ENCODE measurements at regions not wholly inside any gene's neighbourhood (a gene's known extent, or its start where the extent isn't known, plus 50 kb on each side); places are given as distances from the start of the nearest gene placed in this dataset.

DNA sequence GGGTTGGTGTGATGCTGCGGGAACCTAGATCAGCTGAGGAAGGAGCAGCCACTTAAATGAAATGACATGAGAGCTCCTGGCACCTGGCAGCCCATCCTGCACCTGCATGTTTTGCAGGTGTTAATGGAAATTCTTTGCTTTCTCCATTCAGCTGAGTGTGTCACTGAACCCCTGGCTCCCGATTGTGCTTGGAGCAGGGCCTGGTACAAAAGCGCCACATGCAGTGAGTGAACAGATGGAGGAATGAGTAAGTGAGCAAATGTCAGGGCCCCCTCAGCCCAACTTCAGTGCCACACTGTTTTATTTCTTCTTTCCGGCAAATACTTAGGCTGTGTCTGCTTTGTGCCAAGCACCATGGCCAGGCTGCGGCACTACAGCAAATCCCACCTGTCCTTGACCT lies 132.2 kb downstream of the ASB7 start:
- H3K9me3 ChIP-seq (ENCODE audit: insufficient read depth, low read depth, low read length), result no peaks in the 10 kb centered on the region
- no peaks in the 10 kb centered on the region for H4K20me1 ChIP-seq (ENCODE audit: insufficient read depth, low read length, poor library complexity, severe bottlenecking)
- TF ChIP-seq, protein P1, sequence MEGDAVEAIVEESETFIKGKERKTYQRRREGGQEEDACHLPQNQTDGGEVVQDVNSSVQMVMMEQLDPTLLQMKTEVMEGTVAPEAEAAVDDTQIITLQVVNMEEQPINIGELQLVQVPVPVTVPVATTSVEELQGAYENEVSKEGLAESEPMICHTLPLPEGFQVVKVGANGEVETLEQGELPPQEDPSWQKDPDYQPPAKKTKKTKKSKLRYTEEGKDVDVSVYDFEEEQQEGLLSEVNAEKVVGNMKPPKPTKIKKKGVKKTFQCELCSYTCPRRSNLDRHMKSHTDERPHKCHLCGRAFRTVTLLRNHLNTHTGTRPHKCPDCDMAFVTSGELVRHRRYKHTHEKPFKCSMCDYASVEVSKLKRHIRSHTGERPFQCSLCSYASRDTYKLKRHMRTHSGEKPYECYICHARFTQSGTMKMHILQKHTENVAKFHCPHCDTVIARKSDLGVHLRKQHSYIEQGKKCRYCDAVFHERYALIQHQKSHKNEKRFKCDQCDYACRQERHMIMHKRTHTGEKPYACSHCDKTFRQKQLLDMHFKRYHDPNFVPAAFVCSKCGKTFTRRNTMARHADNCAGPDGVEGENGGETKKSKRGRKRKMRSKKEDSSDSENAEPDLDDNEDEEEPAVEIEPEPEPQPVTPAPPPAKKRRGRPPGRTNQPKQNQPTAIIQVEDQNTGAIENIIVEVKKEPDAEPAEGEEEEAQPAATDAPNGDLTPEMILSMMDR (conservative IDR thresholded peaks at IDR 0.05; ENCODE audit: low read length), result no peak
- TF ChIP-seq EZH2phosphoT487 (IDR thresholded peaks at IDR 0.05; ENCODE audit: borderline replicate concordance), result no peak
- no peak overlapping the region for H3K9ac ChIP-seq (ENCODE audit: low read depth, low read length, poor library complexity, severe bottlenecking)
- H3K27me3 ChIP-seq (ENCODE audit: insufficient read depth, low read length, poor library complexity, severe bottlenecking), result no peaks in the 10 kb centered on the region
- H3K4me3 ChIP-seq (ENCODE audit: low read length, poor library complexity, severe bottlenecking), result no peak overlapping the region
- H3K79me2 ChIP-seq (ENCODE audit: insufficient read depth, low read length), result no peaks in the 10 kb centered on the region
- no peak overlapping the region for H3K4me2 ChIP-seq (ENCODE audit: low read depth, low read length, poor library complexity, severe bottlenecking)
- no peaks in the 10 kb centered on the region for H3F3A ChIP-seq (ENCODE audit: low read depth)
- H3K36me3 ChIP-seq (ENCODE audit: insufficient read depth, low read length), result no peaks in the 10 kb centered on the region
- H3K4me1 ChIP-seq (ENCODE audit: insufficient read depth, low read length, poor library complexity, severe bottlenecking), result peaks cover 8% of the 10 kb centered on the region
- H2AFZ ChIP-seq (ENCODE audit: low read length), result no peak overlapping the region
- H3K9me2 ChIP-seq (replicated peaks; ENCODE audit: low read depth, low read length), result no peaks in the 10 kb centered on the region

DNA sequence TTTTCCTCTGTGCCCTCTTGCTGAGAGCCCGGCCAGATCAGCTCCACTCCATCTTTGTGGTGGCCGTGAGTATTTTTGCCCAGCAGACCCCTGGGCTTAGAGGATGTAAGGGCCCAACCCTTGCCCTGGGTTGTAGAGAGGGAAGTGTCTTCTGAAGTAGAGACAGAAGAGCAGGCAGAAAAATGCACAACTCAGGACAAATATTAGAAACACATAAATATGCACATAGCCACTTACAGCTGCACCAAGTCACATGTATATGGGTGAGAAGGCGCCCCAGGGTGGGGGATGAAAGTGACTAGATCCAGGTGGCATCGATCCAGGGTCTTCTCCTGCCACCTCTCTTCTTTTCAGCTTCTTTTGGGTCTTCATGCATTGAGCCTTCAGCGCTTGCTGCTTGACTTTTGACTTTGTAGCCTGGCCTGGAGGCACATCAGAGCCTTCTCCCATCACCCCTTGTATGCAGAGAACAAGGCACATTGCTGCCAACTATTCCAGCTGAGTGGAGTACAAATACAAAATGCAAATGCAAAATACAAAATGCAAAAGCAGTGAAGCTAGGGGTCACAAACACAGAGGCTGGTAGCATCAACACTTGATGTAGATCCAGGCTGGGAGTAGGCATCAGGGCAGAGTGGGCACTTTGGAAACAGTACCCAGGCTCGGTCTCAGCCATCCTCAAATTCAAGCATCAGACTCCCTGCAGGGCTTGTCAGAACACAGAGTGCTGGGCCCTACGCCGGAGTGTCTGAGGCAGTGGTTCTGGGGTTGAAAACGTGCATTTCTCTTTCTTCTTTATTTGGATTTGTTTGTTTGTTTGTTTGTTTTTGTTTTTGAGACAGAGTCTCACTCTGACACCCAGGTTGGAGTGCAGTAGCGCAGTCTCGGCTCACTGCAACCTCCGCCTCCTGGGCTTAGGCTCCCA lies 133.0 kb downstream of the ASB7 start:
- H4K20me1 ChIP-seq (ENCODE audit: insufficient read depth, low read length, poor library complexity, severe bottlenecking), result no peaks in the 10 kb centered on the region
- no peaks in the 10 kb centered on the region for H3K27me3 ChIP-seq (ENCODE audit: insufficient read depth, low read length, poor library complexity, severe bottlenecking)
- peaks cover 11% of the 10 kb centered on the region for H3K4me1 ChIP-seq (ENCODE audit: insufficient read depth, low read length, poor library complexity, severe bottlenecking)
- no peaks in the 10 kb centered on the region for H3F3A ChIP-seq (ENCODE audit: low read depth)
- H3K9me3 ChIP-seq (ENCODE audit: insufficient read depth, low read depth, low read length), result no peaks in the 10 kb centered on the region
- H2AFZ ChIP-seq (ENCODE audit: low read length), result no peak overlapping the region
- H3K79me2 ChIP-seq (ENCODE audit: insufficient read depth, low read length), result no peaks in the 10 kb centered on the region
- TF ChIP-seq EZH2phosphoT487 (IDR thresholded peaks at IDR 0.05; ENCODE audit: borderline replicate concordance), result no peak
- TF ChIP-seq, protein P1 (conservative IDR thresholded peaks at IDR 0.05; ENCODE audit: low read length), result no peak
- H3K36me3 ChIP-seq (ENCODE audit: insufficient read depth, low read length), result no peaks in the 10 kb centered on the region
- H3K4me3 ChIP-seq (ENCODE audit: low read length, poor library complexity, severe bottlenecking), result no peak overlapping the region
- no peak overlapping the region for H3K9ac ChIP-seq (ENCODE audit: low read depth, low read length, poor library complexity, severe bottlenecking)
- H3K4me2 ChIP-seq (ENCODE audit: low read depth, low read length, poor library complexity, severe bottlenecking), result no peak overlapping the region
- no peaks in the 10 kb centered on the region for H3K9me2 ChIP-seq (replicated peaks; ENCODE audit: low read depth, low read length)

DNA sequence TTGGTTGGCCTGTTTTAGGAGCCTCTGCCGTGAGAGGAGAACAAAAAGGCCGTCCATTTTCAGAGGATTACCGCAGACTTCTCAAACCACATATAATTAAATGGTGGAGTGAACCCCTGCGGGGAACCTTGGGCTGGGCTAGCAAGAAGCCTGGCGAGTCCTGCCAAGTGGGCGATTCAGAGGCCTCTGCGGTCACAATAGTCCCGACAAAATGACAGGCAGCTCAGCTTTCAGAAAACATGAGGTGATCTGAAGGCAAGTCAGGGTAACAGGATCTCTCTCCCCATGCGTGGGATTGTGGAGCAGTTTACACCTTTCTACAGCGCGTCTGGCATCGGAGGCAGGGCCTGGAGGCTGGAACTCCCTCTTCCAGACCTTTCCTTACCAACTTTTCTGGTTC lies 134.8 kb downstream of the ASB7 start:
- no peaks in the 10 kb centered on the region for H3K9me2 ChIP-seq (replicated peaks; ENCODE audit: low read depth, low read length)
- no peak overlapping the region for H3K9ac ChIP-seq (ENCODE audit: low read depth, low read length, poor library complexity, severe bottlenecking)
- no peak overlapping the region for H2AFZ ChIP-seq (ENCODE audit: low read length)
- H3K9me3 ChIP-seq (ENCODE audit: insufficient read depth, low read depth, low read length), result no peaks in the 10 kb centered on the region
- no peaks in the 10 kb centered on the region for H3K36me3 ChIP-seq (ENCODE audit: insufficient read depth, low read length)
- H4K20me1 ChIP-seq (ENCODE audit: insufficient read depth, low read length, poor library complexity, severe bottlenecking), result no peaks in the 10 kb centered on the region
- no peaks in the 10 kb centered on the region for H3K79me2 ChIP-seq (ENCODE audit: insufficient read depth, low read length)
- no peak overlapping the region for H3K4me3 ChIP-seq (ENCODE audit: low read length, poor library complexity, severe bottlenecking)
- H3K4me1 ChIP-seq (ENCODE audit: insufficient read depth, low read length, poor library complexity, severe bottlenecking), result peaks cover 11% of the 10 kb centered on the region
- no peaks in the 10 kb centered on the region for H3K27me3 ChIP-seq (ENCODE audit: insufficient read depth, low read length, poor library complexity, severe bottlenecking)
- TF ChIP-seq, protein P1 (conservative IDR thresholded peaks at IDR 0.05; ENCODE audit: low read length), result no peak
- no peak for TF ChIP-seq EZH2phosphoT487 (IDR thresholded peaks at IDR 0.05; ENCODE audit: borderline replicate concordance)
- no peak overlapping the region for H3K4me2 ChIP-seq (ENCODE audit: low read depth, low read length, poor library complexity, severe bottlenecking)
- H3F3A ChIP-seq (ENCODE audit: low read depth), result no peaks in the 10 kb centered on the region
